Fibroblast of peridontal ligament (primary cell): ENCODE measurements at regions not wholly inside any gene's neighbourhood (a gene's known extent, or its start where the extent isn't known, plus 50 kb on each side); places are given as distances from the start of the nearest gene placed in this dataset.
"Not testable (repeated sequence)": the region's sequence is repeated elsewhere in the genome, so short reads cannot be mapped to it uniquely, and the experiment has no call there.

Experiments used
- DNase-seq: peaks from one replicate; pipeline ENCODE4 v3.0.0-alpha.2; 2010; ENCODE audit errors: extremely low read depth

DNA sequence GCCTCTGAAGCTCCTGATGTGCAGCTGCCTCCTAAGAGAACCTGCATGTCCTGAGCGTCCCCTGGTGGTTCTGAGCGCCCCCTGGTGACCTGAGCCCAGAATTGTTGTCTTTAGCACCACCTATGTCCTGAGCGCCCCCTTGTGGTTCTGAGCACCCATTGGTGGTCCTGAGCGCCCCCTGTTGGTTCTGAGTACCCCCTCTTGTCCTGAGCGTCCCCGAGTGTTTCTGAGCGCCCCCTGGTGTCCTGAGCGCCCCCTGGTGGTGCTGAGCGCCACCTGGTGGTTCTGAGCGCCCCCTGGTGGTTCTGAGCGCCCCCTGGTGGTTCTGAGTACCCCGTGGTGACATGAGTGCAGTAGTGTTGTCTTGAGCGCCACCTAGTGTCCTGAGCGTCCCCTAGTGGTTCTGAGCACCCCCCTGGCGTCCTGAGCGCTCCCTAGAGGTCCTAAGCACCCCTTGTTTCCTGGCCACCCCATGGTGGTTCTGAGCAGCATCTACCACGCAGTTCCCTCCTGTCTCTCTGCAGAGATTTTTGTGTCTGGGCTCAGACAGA is 782.5 kb downstream of the TMEM121 start:
- no peak for DNase-seq

DNA sequence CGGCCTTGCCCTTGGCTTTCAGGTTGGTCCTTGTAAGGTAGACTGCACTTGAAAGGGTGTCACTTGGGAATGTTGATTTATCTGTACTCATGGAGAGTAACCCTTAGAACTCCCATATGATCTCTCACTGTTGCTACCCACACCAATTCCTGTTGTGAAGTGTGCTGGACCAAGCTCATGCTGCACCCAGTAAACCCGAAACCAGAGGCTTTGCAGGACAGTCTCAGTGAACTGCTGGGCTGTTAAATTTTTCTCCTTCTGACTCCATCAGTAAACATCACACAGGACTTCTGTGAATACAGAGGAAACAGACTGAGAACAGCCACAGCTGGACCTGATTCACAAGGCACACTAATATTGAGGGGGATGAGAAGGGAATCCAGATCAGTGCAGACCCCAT is 783.0 kb downstream of the TMEM121 start:
- DNase-seq, result no peak

DNA sequence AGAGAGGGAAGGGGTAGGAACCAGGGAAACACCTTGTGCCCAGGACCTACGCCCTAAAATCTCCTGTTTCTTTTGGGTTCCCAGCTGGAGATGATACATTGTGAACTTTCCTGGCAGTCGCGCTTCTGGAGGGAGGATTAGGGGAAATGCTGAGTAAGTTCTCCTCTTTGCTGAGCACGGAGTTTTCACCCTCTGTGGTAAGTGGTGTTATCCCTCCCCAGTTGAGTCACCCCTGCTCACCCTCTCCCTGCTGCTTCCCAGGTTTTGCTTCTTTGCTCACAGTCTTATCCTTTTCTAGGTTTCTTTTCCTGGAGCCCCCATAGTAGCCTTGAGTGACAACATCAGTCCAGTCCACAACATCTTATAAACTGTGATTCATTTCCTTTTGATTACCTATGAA is 789.1 kb downstream of the TMEM121 start:
- no peak for DNase-seq

DNA sequence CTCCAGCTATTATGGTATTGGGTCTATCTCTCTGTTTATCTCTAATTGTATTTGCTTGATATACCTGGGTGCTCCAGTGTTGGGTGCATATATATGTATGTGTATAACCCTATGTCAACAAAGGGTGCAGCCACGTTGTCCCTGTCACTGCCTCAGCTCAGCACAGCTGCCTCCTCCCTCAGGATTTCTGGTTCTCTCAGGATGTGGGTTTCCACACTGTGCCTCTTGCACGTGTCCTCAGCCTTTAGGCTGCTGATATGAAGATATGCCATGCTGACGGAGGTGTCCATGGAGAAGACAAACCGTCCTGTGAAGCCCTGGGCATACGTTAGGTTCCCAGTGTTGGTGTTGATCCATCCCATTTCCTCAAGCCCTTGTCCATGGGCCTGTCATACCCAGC is 791.2 kb downstream of the TMEM121 start:
- no peak for DNase-seq

DNA sequence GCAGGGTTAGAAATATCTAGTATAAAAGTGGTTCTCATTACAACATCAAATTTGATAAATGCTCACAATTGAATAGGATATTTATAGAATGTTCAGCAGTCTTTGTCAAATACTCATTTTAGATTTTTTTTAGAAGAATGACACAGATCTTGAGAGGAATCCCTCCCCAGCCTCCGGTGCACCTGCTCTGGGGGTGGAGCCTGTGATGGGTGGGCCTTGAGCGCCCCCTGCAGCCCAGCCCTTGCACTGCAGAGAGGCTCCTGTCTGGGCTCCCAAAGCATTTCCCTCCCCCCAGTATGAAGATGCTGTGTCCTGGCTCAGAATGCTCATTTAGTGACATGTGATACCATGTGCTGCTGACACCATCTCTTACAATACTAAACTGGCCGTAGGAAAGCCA is 792.3 kb downstream of the TMEM121 start:
- no peak for DNase-seq

DNA sequence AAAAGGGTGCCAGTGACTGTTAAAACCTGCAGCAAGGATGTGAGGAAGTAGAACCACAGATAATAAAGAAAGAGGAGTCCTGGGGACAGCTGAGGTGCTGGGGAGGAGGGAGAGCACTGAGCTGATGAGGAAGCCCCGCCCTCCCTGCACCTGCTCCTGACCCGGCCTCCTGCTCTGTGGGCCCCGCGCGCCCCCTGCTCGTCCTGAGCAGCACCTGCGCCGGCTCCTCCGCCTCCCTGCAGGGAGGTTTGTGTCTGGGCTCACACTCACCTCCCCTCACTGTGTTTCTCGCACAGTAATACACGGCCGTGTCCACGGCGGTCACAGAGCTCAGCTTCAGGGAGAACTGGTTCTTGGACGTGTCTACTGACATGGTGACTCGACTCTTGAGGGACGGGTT is 797.6 kb downstream of the TMEM121 start:
- DNase-seq, result not testable (repeated sequence)

DNA sequence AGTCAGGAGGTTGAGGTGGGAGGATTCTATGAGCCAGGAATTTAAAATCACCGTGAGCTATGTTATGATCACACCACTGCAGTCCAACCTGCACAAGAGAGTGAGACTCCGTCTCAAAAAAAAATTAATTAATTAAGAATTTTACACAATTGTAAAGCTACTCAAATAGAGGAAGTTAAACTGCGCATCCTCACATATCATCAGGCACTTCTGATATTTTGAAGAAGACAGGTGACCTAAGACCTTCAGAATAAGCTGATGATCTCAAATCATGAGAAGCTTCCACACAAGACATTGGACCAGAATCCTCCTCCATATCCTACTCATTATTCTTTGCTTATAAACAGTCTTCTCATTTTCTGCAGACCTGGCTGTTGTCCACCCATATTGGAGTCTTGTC is 800.9 kb downstream of the TMEM121 start:
- DNase-seq, result no peak

DNA sequence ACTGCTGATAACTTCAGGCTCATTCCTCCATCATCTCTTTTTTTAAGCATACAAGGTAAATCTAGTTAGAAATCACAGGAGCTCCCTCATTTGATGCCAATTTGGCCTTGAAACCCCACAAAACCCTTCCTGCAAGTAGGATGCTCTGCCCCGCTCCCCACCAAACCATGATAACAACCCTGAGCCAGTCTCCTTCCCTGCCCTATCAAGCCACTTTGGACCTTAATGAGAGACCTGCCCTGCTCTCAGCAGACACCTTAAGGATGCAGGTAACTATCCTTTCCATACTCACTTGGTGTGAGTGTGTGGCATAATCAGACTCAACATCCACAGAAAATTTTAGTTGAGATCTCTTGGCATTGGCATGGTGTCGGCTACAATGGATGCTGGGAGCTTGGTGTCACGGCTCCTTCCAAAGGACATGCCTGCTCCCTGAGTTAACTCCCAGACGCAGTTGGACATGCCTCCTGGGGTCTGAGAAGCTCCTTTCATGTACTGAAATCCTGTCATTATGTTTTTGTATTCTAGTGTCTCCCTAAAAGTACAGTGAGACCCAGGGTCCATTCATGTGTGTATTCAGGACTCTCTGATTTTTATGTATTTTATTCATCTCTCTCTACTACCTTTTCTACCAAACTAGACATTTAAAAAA is 801.4 kb downstream of the TMEM121 start:
- not testable (repeated sequence) for DNase-seq

DNA sequence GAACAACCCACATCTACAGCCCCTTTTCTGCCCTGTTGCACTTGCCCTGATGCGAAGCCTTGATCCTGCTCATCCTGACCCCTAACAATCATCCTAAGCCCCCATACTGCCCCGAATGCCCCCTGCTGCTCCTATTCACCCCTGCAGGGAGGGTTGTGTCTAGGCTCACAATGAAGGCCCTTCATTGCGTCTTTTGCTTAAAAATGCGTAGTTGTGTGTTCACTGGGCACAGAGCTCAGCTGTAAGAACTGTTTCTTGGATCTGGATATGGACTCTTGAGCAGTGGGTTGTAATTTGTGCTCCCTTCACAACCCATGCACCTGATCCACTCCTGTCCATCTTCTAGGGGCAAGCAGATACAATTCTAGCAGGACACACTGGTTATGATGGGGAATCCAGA is 802.9 kb downstream of the TMEM121 start:
- not testable (repeated sequence) for DNase-seq

DNA sequence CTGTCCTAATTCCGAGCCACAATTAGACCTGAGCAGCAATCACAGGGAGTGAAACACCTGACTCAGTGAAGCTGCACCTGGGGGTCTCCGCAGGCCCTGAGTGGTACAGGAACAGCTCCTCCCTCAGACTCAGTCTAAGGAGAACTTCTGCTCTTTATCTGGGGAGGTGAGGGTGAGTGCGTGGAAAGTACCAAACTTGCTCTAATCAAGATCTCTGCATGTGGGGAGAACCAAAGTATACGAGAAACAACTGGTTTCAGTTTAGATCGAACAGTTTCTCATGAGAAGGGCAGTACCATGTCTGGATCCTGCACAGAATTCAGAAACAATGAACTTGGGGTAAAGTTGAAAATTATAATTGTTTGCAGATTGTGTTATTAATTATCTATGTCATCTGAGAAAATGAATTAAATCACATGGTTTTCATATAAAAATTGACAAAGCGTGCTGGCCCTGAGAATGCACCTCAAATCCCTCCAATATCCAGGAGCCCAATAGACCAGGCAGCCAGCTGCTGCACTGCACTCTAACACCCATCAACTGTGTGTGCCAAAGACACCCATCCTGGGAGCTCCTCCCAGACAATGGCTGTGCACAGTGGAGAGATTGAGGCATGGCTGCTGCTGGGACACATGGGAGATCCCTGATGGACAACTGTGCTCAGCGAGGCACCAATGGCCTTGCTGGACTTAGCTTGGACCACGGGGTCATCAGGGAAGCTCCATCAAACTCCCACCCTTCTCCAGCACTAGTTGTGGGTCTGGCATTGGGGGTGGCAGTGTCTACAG is 803.8 kb downstream of the TMEM121 start:
- not testable (repeated sequence) for DNase-seq

DNA sequence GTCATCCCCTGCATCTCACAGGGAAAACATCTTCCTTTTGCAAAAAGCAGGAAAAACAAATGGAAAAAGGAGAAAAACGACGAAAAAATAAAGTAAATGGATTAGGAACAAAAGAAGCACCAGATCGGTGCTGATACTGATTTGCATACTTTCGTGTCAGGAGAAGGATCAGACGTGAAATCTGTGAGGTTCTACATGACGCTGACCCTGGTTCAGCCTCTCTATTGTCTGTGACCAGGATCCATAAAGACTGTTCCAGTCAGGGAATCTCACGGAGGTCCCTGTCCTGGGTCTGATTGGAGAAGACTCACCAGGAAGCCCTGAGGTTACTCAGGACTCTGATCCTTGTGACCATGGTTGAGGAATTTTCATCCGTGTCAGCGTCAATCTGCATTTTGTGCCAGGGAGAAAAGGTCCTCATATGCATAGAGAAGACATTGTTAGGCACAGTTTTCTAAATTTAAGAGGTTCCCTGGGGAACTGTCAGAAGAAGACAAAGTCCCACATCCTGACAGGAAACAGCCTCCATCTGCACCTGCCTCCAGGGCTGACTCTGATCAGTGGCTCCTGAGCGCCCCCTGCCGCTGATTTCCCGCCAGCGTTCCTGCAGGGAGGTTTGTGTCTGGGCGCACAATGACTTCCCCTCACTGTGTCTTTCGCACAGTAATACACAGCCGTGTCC is 808.2 kb downstream of the TMEM121 start:
- DNase-seq, result not testable (repeated sequence)

DNA sequence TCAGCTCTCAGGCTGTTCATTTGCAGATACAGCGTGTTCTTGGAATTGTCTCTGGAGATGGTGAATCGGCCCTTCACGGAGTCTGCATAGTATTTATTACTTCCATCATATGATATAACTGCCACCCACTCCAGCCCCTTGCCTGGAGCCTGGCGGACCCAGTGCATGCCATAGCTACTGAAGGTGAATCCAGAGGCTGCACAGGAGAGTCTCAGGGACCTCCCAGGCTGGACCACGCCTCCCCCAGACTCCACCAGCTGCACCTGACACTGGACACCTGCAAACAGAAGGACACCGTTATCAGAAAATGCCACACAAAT is 808.7 kb downstream of the TMEM121 start:
- not testable (repeated sequence) for DNase-seq

DNA sequence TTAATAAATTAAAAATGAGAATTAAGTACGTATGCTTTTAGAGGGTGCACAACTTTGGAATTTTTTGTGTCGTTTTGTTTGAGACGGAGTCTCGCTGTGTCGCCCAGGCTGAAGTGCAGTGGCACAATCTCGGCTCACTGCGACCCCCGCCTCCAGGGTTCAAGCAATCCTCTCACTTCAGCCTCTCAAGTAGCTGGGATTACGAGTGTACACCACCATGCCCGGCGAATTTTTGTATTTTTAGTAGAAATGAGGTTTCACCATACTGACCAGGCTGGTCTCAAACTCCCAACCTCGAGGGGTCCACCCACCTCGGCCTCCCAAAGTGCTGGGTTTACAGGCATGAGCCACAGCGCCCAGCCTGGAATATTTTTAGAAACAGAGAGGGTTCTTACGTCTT is 812.4 kb downstream of the TMEM121 start:
- not testable (repeated sequence) for DNase-seq

DNA sequence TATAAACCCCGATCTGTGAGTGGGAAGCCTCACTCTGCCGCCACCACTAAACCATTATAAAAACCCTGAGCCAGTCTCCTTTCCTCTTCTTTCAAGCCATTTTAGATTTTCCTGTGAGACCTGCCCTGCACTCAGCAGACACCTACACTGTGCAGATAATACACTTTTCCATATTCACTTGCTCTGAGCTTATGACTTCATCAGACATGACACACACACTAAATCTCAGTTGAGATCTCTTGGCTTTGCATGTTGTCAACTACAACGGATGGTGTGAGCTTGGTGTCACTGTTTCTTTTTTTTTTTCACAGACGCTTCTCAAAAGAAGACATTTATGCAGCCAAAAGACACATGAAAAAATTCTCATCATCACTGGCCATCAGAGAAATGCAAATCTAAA is 814.3 kb downstream of the TMEM121 start:
- DNase-seq, result not testable (repeated sequence)

DNA sequence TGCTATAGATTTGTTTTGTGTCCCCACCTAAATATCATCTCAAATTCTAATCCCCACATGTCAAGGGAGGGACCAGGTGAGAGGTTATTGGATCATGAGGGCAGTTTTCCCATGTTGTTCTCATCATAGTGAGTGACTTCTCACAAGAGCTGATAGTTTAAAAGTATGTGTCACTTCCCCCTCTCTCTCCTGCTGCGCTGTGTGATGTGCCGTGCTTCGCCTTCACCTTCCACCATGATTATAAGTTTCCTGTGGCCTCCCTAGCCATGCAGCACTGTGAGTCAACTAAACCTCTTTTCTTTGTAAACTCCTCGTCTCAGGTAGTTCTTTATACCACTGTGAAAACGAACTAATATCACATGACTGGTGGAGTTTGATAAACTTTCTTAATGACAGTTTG is 814.8 kb downstream of the TMEM121 start:
- not testable (repeated sequence) for DNase-seq

DNA sequence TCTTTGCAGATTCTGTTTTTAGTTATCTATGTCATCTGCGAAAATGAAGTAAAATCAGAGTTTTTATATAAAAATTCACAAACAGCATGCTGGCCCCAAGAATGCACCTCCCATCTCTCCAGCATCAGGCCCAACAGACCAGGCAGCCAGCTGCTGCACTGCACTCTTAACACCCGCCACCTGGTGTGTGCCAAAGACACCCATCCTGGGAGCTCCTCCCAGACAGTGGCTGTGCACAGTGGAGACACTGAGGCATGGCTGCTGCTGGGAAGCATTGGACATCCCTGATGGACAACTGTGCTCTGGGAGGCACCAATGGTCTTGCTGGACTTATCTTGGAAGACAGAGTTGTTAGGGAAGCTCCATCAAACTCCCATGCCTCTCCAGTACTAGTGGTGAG is 817.2 kb downstream of the TMEM121 start:
- no peak for DNase-seq

DNA sequence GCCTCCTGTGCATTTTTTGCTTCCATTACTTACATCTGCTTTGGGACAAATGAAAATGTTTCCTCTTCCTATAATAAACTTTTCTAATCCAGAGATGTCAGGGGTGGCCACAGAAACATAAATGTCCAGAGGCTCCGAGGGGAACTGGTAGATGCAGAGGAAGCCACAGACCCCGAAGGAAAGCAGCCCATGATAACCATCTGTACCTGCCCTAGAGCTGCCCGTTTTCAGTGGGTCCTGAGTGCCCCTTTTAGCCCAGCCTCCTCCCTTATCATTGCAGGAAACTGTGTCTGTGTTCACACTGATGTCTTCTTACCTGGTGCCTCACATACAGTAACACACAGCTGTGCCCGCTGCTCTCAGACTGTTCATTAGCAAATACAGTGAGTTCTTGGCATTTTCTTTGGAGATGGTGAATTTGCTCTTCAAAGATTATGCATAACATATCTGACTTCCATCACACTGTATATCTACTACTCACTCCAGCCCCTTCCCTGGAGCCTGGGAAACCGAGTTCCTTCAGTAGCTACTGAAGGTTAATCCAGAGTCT is 817.8 kb downstream of the TMEM121 start:
- DNase-seq, result not testable (repeated sequence)

DNA sequence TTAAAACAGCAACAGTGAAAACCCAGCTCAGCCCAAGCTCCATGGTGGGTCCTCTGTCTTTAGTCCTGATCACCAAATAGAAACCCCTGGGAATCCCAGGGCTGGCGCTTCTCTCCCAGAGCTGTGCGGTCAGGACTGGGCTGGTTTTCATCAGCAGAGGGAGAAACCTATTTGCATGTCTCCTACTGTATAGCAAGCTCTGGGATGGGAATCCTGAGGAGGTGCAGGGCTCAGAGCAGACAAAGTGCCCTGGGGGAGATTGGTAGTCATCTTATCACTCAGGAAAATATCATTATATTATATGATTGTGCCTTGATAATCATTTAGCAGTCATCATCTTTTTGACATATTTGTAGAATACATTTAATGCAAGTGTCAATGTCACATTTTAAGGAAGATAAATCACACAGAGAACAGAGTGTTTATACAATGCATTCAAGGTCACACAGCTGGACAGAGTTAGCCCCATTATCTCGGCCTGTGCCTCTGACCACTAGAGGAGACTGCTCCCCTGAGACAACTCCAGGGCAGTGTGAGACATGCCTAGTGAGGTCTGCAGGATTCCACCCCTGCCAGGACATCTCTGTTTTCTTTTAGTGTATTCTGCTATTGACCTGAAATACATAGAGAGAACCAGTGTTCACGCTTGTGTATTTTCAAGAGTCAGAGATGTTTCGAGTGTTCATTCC is 818.6 kb downstream of the TMEM121 start:
- DNase-seq, result not testable (repeated sequence)

DNA sequence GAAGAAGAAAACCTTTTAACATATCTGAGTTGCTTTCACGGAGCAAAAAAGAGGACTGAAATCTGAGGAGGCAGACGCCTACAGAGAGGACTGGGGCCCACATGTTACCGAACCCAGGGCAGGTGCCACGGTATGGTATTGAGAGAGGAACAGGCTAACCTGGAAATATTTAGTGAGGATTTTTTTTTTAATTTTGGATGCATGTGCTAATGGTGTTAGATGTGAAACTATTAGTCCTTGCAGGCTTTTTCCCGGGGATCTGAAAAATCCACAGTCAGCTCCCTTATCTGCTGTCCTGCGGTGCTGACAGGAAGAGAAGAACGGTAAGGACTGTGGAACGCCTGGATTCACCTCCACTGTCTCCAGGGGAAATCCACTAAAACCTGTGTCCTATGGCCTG is 819.7 kb downstream of the TMEM121 start:
- DNase-seq, result no peak

DNA sequence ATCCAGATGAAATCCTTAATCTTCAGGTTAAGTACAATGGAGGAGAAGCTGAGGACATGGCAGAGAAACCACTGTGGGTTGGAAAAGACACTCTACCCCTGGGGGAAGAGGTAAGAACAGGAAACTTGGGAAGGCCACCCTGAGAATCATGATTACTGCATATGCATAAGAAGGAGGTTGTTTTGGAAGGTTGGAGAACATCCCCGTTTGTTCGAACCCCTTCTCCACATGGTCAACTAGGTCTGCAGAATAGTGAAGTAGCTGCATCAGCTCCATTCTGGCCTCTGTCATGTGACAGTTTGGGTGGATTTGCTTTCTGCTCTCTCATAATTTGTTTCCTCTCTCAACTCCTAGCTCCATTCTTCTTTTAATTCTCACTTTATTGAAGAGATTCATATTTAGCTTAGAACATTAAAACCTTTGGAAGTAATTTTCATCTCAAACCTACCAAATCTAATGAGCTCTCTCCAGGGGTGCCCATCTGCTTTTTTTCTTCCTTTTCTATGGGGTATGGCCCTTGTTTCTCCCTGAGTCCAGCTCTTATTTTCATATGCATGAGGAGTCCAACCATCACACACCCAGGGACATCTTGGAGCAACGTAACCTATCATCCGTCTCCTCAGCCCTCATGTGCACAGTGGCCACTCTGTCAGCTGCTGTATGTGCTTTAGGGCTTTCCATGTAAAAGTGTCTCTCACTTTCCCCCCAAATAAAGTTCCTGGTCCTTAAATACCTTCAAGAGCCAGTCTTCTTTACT is 820.3 kb downstream of the TMEM121 start:
- DNase-seq, result no peak

DNA sequence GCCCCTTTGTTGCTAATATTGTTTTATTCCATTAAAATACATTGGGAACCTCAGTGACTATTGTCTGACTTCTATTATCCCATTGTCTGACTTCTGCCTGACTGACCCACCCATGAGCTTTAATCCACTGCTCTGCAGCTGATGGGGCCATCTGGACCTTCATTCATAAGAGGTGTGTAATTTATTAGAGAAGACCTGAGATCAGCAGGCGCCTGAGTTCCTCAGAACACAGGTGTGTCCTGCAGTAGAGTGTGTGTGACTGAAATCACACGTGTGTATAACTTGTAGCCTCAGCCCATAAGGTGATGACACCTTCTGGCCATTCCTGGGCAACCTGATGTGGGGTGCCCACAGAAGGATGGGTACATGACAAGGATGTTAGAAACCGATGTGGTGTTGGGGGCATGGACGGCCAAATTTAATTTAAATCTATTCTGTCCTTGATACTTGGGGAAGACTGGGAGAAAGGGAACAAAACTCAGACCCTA is 821.0 kb downstream of the TMEM121 start:
- DNase-seq, result no peak
